ENCODE measurements at regions not wholly inside any gene's neighbourhood (a gene's known extent, or its start where the extent isn't known, plus 50 kb on each side); places are given as distances from the start of the nearest gene placed in this dataset.

DNA sequence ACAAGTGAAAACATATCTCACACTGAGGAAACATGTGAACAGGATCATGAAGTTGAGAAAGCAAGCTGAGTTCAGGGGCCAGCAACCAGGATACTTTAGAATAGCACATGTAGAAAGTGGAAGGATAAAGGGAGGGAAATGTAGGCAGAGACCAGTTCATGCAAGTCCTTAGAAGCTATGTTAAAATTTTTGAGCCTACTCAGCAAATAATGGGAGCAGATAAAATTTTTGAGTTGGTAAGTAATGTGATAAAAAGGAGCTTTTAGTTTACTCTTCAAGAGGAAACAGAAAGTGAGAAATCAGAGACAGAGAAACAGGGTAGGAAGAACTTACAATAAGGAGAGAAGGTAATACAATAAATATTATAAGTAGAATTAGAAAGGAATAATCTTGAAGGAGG lies 105.6 kb upstream of the ZBTB20 start:
- Histone ChIP-seq H2AFZ (ENCODE audit: low read length) (no peak overlapping the region), H2BK15ac (ENCODE audit: low read depth, low read length) (no peak overlapping the region), H3K27ac (ENCODE audit: insufficient read length, low read depth, low read length) (no peak overlapping the region), H3K18ac (ENCODE audit: insufficient read length, low read depth, low read length) (no peak overlapping the region), H2BK5ac (ENCODE audit: insufficient read length, low read length) (no peak overlapping the region), H3K4me1 (ENCODE audit: insufficient read depth, low read length) (no peaks in the 10 kb centered on the region), H2AK5ac (ENCODE audit: insufficient read length, low read length) (no peak overlapping the region), H3K23ac (ENCODE audit: insufficient read length, low read depth, low read length) (no peak overlapping the region), H3T11ph (ENCODE audit: low read length) (no peak overlapping the region), H3K9me3 (ENCODE audit: control insufficient read depth, low read depth, low read length) (no peaks in the 10 kb centered on the region), H2BK120ac (ENCODE audit: low read depth, low read length, poor library complexity, severe bottlenecking) (no peak overlapping the region), H3K4me2 (ENCODE audit: insufficient read depth, insufficient read length, low read length) (no peak overlapping the region), H4K8ac (replicated peaks; ENCODE audit: insufficient read length, low read depth, low read length) (no peak overlapping the region), H4K20me1 (ENCODE audit: control insufficient read depth, insufficient read depth, insufficient read length) (no peaks in the 10 kb centered on the region), H3K4ac (ENCODE audit: low read depth, low read length) (no peak overlapping the region), H4K5ac (ENCODE audit: insufficient read length, low read depth, low read length) (no peak overlapping the region), H2BK12ac (ENCODE audit: insufficient read length, low read depth, low read length) (no peak overlapping the region), H3K9ac (ENCODE audit: extremely low read depth, insufficient read length, low read length) (no peak overlapping the region), H2BK20ac (ENCODE audit: low read depth, low read length, poor library complexity, severe bottlenecking) (no peak overlapping the region), H3K14ac (ENCODE audit: insufficient read depth, low read length) (no peak overlapping the region), H3K27me3 (ENCODE audit: insufficient read depth, low read length) (no peaks in the 10 kb centered on the region), H4K91ac (ENCODE audit: insufficient read length, low read depth, low read length) (no peak overlapping the region), H3K23me2 (ENCODE audit: insufficient read length, low read depth, low read length, poor library complexity, severe bottlenecking) (no peaks in the 10 kb centered on the region), H3K56ac (ENCODE audit: insufficient read length, low read depth, low read length) (no peak overlapping the region), H3K79me1 (ENCODE audit: insufficient read depth, low read depth, low read length, poor library complexity, severe bottlenecking) (no peaks in the 10 kb centered on the region), H3K79me2 (ENCODE audit: insufficient read depth, low read length) (no peaks in the 10 kb centered on the region)
- Mint-ChIP-seq H3K27ac (no peak overlapping the region), H3K9me3 (peaks cover 0 to 3% of the 10 kb centered on the region in 2 experiments; a peak in 1 of 5 replicates), H3K36me3 (ENCODE audit: insufficient read depth in 1 of 3, low read depth in 3 of 3) (peaks cover 0 to 5% (median 2%) of the 10 kb centered on the region in 3 experiments; a peak in 2 of 7 replicates), H3K4me1 (peaks cover 2% of the 10 kb centered on the region in 2 experiments; a peak in 3 of 4 replicates), H3K27me3 (ENCODE audit: low read depth) (no peaks in the 10 kb centered on the region), H3K4me3 (no peak overlapping the region)
- DNase-seq, result no peak
- TF ChIP-seq, protein P1, sequence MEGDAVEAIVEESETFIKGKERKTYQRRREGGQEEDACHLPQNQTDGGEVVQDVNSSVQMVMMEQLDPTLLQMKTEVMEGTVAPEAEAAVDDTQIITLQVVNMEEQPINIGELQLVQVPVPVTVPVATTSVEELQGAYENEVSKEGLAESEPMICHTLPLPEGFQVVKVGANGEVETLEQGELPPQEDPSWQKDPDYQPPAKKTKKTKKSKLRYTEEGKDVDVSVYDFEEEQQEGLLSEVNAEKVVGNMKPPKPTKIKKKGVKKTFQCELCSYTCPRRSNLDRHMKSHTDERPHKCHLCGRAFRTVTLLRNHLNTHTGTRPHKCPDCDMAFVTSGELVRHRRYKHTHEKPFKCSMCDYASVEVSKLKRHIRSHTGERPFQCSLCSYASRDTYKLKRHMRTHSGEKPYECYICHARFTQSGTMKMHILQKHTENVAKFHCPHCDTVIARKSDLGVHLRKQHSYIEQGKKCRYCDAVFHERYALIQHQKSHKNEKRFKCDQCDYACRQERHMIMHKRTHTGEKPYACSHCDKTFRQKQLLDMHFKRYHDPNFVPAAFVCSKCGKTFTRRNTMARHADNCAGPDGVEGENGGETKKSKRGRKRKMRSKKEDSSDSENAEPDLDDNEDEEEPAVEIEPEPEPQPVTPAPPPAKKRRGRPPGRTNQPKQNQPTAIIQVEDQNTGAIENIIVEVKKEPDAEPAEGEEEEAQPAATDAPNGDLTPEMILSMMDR (conservative IDR thresholded peaks at IDR 0.05), result no peak

Data from H9 (cell line).